HG02642 (cell line): ENCODE measurements at regions not wholly inside any gene's neighbourhood (a gene's known extent, or its start where the extent isn't known, plus 50 kb on each side); places are given as distances from the start of the nearest gene placed in this dataset.

Source experiments
- ATAC-seq: cut with Tn5 transposase; IDR thresholded peaks from one replicate; pipeline ENCODE4 v1.9.1; 2021; ENCODE audit warnings: mild to moderate bottlenecking; ENCODE audit not compliant: unreplicated experiment, poor library complexity

DNA sequence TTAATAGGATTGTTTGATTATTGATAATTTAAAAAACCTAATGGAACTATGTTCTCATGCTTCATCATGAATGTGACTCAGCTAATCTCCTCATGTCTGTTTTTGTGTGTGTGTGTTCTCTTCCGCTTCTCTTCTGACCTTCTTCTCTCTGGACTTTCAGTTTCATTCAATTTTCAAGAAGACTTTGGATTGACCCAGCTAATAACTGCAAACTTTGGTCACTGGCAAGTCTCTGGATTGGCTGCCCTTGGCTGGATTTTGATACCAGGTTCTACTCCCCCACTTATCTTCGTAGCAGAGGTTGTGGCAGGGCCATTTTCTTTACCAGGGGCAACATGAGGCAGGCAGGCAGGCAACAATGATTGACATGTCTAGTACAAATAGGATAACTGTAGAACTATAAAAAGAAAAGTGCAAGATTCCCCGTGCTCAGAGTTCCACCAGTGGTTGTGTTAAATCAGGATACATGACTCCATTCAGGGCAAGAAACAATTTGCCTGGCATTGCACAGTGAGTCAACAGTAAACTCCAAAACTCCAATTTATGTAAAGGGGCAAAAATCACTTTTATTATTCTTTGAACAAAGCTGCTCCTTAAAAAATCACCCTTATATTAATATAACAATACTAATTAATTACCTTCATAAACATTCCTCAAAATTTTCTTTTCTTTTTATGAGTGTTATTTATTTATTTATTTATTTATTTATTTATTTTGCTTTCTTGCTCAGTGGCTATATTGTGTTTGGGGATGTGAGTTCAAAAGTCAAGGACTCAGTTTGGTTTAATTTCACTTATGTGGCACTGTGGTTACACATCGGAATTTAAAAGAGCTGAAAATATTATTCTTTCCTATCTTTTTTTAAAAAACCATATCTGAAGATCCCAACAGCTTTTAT is 167.6 kb downstream of the RND3 start:
- ATAC-seq, result no peak

DNA sequence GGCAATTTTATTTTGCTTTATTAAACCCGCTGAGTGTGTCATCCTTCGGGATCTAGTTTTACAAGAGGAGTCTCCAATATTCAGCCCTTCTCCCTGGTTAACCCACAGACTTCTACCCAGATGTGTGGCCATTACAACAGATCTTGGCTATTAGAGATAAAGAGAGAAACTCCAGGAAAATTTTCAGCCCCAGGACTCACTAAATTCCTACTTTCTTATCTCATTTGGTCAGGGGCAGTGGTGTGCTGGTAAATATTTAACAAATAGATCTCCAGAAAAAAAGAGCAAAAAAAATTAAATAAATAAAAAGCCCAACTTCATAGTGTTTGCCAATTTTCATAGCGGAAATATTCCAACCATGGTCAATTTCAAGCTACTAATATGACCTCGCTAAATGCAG is 168.4 kb downstream of the RND3 start:
- no peak for ATAC-seq

DNA sequence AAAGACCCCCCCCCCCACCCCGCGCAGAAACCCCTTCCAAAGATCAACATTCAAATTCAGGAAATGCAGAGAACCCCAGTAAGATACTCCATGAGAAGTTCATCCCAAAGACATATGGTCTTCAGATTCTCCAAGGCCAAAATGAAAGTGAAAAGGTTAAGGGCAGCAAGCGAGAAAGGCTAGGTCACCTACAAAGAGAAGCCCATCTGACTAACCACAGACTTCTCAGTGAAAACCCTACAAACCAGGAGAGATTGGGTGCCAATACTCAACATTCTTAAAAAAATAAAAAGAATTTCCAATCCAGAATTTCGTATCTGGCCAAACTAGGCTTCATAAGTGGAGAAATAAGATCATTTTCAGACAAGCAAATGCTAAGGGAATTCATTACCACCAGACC is 175.2 kb downstream of the RND3 start:
- no peak for ATAC-seq

DNA sequence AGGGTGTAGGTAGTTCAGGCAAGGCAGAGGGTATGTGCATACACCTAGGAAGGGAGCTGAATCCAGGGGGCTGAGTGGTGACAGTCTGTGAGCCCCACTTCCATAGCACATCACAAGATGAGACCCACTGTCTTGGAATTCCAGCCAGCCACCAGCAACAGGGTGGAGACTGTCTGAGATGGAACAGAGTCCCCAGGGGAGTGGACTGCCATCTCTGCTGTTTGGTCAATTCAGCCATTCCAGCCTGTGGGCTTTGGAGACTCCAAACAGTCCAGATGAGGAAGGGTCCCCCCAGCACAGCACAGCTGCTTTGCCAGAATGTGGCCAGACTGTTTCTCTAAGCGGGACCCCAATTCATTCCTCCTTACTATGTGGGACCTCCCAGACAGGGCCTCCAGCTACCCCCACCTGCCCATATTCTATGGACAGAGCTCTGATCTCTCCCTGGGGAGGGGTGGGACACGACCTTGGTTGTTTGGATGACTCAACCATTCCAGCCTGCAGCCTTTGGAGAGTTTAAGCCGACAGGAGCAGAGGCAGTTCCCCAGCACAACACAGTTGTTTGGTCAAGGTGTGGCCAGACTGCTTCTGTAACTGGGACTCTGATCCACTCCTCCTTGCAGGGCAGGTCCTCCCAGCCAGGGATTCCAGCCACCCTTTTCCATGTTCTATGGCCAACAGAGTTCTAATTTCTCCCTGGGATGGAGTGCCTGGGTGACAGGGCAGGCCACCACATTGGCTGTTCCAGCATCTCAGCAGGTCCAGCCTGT is 178.0 kb downstream of the RND3 start:
- no peak for ATAC-seq

DNA sequence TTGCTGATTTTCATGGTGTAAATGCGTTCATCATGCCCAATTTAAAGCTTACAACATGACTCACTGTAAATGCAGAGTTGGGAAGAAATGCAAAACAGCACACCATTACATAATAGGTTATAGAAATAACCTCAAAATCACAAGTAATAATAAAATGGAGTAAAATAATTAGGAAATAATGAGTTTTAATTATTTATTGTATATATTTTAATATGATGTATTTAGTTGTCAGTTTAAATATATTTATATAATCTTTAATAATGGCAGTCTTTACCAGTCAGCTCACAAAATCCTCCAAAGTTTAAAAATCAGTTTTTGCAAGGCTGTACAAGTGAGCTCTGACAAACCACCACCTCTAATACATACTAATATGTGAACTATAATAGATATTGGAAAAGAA is 180.2 kb downstream of the RND3 start:
- ATAC-seq, result no peak

DNA sequence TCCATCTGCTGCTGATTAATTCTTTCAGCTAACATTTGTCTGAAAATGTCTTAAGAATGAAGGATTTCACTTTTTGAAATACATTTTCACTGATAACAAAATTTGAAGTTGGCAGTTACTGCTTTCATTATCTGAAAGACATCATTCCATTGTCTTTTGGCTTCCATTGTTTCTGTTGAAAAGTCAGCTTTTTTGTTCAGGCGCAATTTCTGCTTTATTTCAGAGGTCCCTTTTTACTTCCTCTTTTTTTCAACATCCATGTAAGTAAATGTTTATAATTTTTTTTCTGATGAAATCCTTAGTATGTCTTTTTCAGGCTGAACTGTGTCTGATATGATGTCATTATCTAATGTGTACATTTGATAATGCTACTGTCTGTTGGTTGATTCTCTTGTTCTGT is 184.2 kb downstream of the RND3 start:
- ATAC-seq, result no peak

DNA sequence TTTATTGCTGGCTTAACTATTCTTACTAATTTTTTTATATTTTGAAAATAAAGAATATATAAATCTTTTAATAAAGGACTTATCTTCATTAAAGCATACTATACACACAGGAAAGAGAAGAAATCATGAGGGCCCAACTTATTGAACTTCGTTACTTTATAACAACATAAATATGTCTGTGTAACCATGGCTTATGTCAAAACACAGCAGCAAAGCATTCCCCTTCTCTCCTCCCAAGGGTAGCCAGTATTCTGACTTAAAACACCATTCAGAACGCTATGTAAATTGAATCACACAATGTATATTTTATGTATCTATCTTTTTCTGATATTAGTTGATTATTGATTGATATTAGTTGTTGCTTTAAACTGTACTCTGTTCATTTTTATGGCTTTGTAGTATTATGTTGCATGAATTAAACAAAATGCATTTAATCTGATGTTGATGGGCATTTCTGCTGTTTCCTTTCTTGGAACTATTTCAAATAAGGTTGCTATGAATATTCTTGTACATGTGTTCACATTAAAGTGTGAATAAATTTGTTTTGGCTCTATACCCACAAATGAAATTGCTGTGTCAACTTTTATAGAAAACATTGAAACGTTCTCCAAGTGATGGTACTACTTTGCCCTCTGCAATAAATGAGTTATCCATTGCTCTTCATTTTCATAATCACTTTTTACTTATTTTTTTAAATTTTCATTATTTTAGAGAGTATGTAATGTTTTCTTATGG is 188.7 kb downstream of the RND3 start:
- ATAC-seq, result no peak

GRCh38 chr2:150296770-150297546 is 190.5 kb downstream of the RND3 start:
- no peak for ATAC-seq

DNA sequence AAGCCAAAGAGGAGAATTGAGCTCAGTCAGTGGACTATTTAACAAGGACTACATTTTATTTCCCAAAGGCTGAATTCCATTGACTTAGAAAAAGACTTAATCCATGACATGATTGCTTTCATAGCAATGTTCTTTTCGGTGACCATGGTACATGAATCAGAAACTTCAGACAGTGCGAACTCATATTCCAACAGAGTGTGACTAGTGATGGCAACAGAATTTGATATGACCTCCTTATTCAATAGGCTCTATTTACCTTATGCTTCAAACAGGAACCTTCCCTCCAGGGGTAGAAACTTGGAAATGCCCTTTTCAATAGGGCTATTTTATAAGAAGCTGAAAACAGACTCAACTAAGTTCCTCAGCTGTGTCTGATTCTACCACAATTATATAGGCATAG is 191.9 kb downstream of the RND3 start:
- ATAC-seq, result no peak

GRCh38 chr2:150293771-150294170 is 193.7 kb downstream of the RND3 start:
- ATAC-seq, result no peak

- ATAC-seq, result no peak
Measured at GRCh38 chr2:150292807-150293206, 194.7 kb downstream of the RND3 start.

- no peak for ATAC-seq
Measured at GRCh38 chr2:150292192-150292591, 195.3 kb downstream of the RND3 start.

- ATAC-seq, result no peak
Measured at GRCh38 chr2:150286730-150287362, 200.6 kb downstream of the RND3 start.

DNA sequence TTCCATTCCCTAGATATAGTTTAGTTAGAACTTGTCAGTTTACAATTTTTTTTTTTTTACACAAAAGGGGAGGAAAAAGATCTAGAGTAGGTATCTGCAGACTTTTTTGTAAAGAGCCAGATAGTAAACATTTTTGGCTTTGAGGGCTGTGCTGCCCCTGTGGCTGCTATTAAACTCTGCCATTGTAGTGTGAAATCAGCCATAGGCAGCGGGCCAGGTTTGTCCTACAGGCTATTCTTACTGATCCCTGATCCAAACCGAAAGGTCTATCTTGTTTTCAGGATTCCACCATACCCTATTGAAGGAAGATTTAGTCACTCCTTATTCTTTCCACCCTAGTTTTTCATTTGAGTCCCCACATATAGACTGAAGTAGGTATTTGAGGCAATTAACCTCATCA is 203.4 kb downstream of the RND3 start:
- ATAC-seq, result no peak

DNA sequence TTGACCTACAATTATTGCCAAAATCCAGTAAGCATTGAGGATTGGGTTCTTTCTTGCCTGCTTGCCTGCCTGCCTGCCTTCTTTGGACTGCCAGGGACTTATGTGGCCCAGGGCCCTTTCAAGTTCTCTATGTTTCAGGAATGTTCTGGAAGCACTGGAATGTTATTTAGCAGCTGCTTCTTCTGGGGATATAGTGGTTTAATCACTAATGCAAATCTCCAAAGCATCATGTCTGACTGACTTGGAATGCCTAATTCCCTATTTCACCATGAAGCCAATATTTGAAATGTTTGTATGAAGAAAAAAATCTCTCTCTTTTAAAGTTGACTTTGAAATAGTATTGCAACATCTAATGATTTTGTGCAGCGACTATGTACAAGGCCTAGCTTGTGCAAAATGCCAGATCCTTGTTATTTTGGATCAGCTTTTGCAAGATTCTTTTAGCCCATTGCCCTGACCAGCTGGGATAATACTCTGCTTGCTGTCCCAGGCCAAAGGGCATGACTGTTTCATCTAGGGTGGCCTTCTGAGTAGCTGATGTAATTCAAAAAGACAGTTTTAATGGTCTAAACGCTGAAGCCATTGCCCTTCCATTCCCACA is 204.6 kb downstream of the RND3 start:
- no peak for ATAC-seq

- ATAC-seq, result no peak
Measured at GRCh38 chr2:150282357-150282756, 205.1 kb downstream of the RND3 start.

DNA sequence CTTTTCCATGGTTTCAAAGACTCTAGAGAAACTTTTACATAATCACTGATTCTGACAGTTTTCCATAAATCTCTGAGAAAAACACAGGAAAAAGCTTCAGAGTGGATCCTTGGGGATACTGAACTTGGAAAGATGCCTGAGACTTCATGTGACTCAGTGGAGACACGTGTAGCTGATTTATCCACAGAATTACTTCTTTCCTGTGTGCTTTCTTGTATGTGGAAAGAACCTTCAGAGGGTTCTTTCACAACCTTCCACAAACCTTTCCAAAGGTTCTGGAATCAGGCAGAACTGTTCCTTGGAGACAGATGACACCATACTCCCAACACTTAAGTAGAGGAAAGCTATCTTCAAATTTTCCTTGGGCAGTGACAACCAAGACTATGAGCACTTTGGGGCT is 207.2 kb downstream of the RND3 start:
- no peak for ATAC-seq

GRCh38 chr2:150279686-150280085 is 207.8 kb downstream of the RND3 start:
- no peak for ATAC-seq

- no peak for ATAC-seq
Measured at GRCh38 chr2:150276737-150277136, 210.7 kb downstream of the RND3 start.
